Common myeloid progenitor, CD34-positive (primary cell): ENCODE measurements at regions not wholly inside any gene's neighbourhood (a gene's known extent, or its start where the extent isn't known, plus 50 kb on each side); places are given as distances from the start of the nearest gene placed in this dataset.

Experiments used
- CTCF ChIA-PET: fragments of 350-600 bp; sonication (Branson Sonifier 250); formaldehyde crosslinking; loops from one replicate; lab custom pipeline; 2021; ENCODE audit warnings: antibody characterized with exemption; lab: Charles Lee
- POLR2A ChIA-PET: fragments of 350-600 bp; sonication (Branson Sonifier 250); formaldehyde crosslinking; loops from one replicate; lab custom pipeline; 2021; ENCODE audit warnings: antibody characterized with exemption; lab: Charles Lee
- DNase-seq, 3 donors: peaks; one replicate each; pipeline versions ENCODE4 v3.0.0 to v3.0.0-alpha.2; 2013
- H3K27ac ChIP-seq, 2 experiments: 1 replicate in 1 of 2; 2 replicates in 1 of 2; pipeline ENCODE4 v1.7.0; 2013; ENCODE audit warnings: inconsistent platforms in 2 of 2, low read length in 2 of 2, mild to moderate bottlenecking in 2 of 2, low read depth in 1 of 2, moderate library complexity in 1 of 2; ENCODE audit not compliant: severe bottlenecking in 2 of 2, insufficient read depth in 1 of 2, poor library complexity in 1 of 2
- H3K27me3 ChIP-seq, 5 experiments: replicated peaks in 2 of 5; 1 replicate in 3 of 5; 2 replicates in 2 of 5; pipeline versions ENCODE4 v1.6.1 to v1.7.0; 2013; ENCODE audit warnings: low read length in 4 of 5, mild to moderate bottlenecking in 2 of 5, moderate library complexity in 2 of 5, inconsistent platforms in 1 of 5; ENCODE audit not compliant: insufficient read depth in 5 of 5, control insufficient read depth in 4 of 5
- H3K36me3 ChIP-seq, 4 experiments: 1 replicate in 2 of 4; 2 replicates in 2 of 4; pipeline versions ENCODE4 v1.6.1 to v1.7.0; 2013; ENCODE audit warnings: low read length in 3 of 4, control low read depth in 1 of 4, mild to moderate bottlenecking in 1 of 4; ENCODE audit not compliant: control insufficient read depth in 4 of 4, insufficient read depth in 4 of 4
- H3K4me1 ChIP-seq, 4 experiments: 1 replicate in 3 of 4; 2 replicates in 1 of 4; pipeline versions ENCODE4 v1.6.1 to v1.7.1; 2013; ENCODE audit warnings: low read length in 3 of 4, mild to moderate bottlenecking in 3 of 4, control low read depth in 1 of 4, inconsistent platforms in 1 of 4, moderate library complexity in 1 of 4; ENCODE audit not compliant: control insufficient read depth in 4 of 4, insufficient read depth in 4 of 4; ENCODE audit errors: control extremely low read depth in 1 of 4
- H3K4me3 ChIP-seq, 7 experiments: 1 replicate in 4 of 7; 2 replicates in 3 of 7; pipeline versions ENCODE4 v1.5.1 to v1.7.0; 2013; ENCODE audit warnings: mild to moderate bottlenecking in 7 of 7, low read length in 6 of 7, moderate library complexity in 6 of 7, inconsistent platforms in 2 of 7, low read depth in 2 of 7, control low read depth in 1 of 7; ENCODE audit not compliant: insufficient read depth in 4 of 7, control insufficient read depth in 1 of 7; ENCODE audit errors: extremely low read depth in 1 of 7
- H3K9me3 ChIP-seq, 5 experiments: 1 replicate in 4 of 5; 2 replicates in 1 of 5; pipeline versions ENCODE4 v1.6.1 to v1.7.1; 2013; ENCODE audit warnings: low read length in 4 of 5, mild to moderate bottlenecking in 2 of 5, inconsistent platforms in 1 of 5, low read depth in 1 of 5, moderate library complexity in 1 of 5; ENCODE audit not compliant: control insufficient read depth in 4 of 5, insufficient read depth in 2 of 5; ENCODE audit errors: control extremely low read depth in 1 of 5
- WGBS: methylation state at CpG from one replicate; pipeline ENCODE4 v1.1.5; 2013; ENCODE audit not compliant: insufficient coverage; 5-methylcytosine and 5-hydroxymethylcytosine counted together

DNA sequence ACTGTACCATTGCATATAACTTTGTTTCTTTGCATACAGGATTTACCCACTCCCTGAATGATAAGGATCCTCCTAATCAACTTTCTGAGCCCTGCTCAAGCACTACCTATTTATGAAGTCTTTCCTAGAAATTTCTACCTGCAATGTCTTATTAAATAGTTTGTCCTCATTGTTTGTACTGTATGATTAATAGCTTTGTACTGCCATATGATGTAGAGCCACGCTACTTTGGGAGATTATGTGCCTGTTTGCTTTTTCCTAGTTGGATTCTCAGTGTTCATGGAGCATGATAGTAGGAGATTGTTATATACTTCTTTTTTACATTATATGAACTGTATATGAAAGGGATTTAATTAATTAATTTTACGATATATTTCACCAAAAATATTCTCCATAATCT is 327.1 kb upstream of the GALNT5 start:
- peaks cover 0 to 11% (median 4%) of the 10 kb centered on the region in 5 experiments for H3K9me3 ChIP-seq
- ChIA-PET POLR2A (no interaction called here), CTCF (no interaction called here)
- WGBS, result no CpG with 5 or more reads among the region's 2 CpGs
- no peaks in the 10 kb centered on the region for H3K36me3 ChIP-seq
- no peak for DNase-seq
- no peak overlapping the region for H3K27ac ChIP-seq
- peaks cover 0 to 5% (median 0%) of the 10 kb centered on the region in 5 experiments for H3K27me3 ChIP-seq
- H3K4me3 ChIP-seq, result no peak overlapping the region
- no peaks in the 10 kb centered on the region for H3K4me1 ChIP-seq

GRCh38 chr2:156933645-156934225 is 323.8 kb upstream of the GALNT5 start:
- no peaks in the 10 kb centered on the region for H3K36me3 ChIP-seq
- no peak overlapping the region for H3K4me3 ChIP-seq
- no peak overlapping the region for H3K27ac ChIP-seq
- ChIA-PET POLR2A (no interaction called here), CTCF (no interaction called here)
- WGBS, result 88% methylated on average over 2 of the region's 3 CpGs
- peaks cover 0 to 3% (median 0%) of the 10 kb centered on the region in 5 experiments for H3K27me3 ChIP-seq
- no peaks in the 10 kb centered on the region for H3K9me3 ChIP-seq
- no peaks in the 10 kb centered on the region for H3K4me1 ChIP-seq
- no peak for DNase-seq

- Histone ChIP-seq H3K27me3 (peaks cover 0 to 1% (median 0%) of the 10 kb centered on the region in 5 experiments), H3K4me3 (no peak overlapping the region), H3K9me3 (peaks cover 0 to 1% (median 0%) of the 10 kb centered on the region in 5 experiments), H3K4me1 (no peaks in the 10 kb centered on the region), H3K36me3 (no peaks in the 10 kb centered on the region), H3K27ac (no peak overlapping the region)
- 93% methylated on average over 4 of the region's 5 CpGs for WGBS
- DNase-seq, result no peak
- POLR2A ChIA-PET, result interaction anchor here (0.6 kb wide), 1 partner anchor 353 kb away, joined by 3 read pairs; no protein-coding TSS in a partner anchor
- CTCF ChIA-PET, result no interaction called here
Observed at GRCh38 chr2:156935616-156936015, 321.9 kb upstream of the GALNT5 start.

GRCh38 chr2:156937430-156937829 is 320.1 kb upstream of the GALNT5 start:
- Histone ChIP-seq H3K27me3 (peaks cover 0 to 1% (median 0%) of the 10 kb centered on the region in 5 experiments), H3K9me3 (peaks cover 0 to 1% (median 0%) of the 10 kb centered on the region in 5 experiments), H3K4me1 (no peaks in the 10 kb centered on the region), H3K27ac (no peak overlapping the region), H3K4me3 (no peak overlapping the region), H3K36me3 (no peaks in the 10 kb centered on the region)
- POLR2A ChIA-PET, result no interaction called here
- DNase-seq, result no peak
- CTCF ChIA-PET, result interaction anchor here (0.6 kb wide), 1 partner anchor 281 kb away, joined by 3 read pairs; no protein-coding TSS in a partner anchor
- no CpG with 5 or more reads among the region's 1 CpG for WGBS

DNA sequence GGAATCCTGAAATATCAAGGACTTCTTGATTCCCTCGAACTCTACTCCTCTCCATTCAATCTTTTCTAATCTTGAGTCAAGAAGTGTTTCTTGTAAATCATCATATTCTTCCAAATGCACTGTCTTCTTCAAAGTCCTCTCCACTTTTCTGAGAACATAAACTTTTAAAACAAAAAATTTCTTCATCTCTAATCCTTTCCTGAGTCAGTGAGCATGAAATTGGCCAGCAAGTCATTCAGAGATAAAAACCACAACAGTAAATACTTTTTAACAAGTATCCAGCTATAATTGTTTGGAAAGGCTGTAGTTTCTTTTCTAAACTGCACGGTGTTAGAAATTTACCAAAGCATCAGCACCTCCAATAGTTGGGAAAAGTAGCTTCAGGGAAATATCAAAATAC is 312.6 kb upstream of the GALNT5 start:
- H3K27ac ChIP-seq, result no peak overlapping the region
- H3K4me3 ChIP-seq, result no peak overlapping the region
- H3K36me3 ChIP-seq, result no peaks in the 10 kb centered on the region
- H3K9me3 ChIP-seq, result no peaks in the 10 kb centered on the region
- no peak for DNase-seq
- H3K4me1 ChIP-seq, result no peaks in the 10 kb centered on the region
- ChIA-PET POLR2A (no interaction called here), CTCF (interaction anchor here (1.0 kb wide), 1 partner anchor 37 kb away, joined by 3 read pairs; no protein-coding TSS in a partner anchor)
- 100% methylated on average over 1 of the region's 2 CpGs for WGBS
- no peaks in the 10 kb centered on the region for H3K27me3 ChIP-seq

DNA sequence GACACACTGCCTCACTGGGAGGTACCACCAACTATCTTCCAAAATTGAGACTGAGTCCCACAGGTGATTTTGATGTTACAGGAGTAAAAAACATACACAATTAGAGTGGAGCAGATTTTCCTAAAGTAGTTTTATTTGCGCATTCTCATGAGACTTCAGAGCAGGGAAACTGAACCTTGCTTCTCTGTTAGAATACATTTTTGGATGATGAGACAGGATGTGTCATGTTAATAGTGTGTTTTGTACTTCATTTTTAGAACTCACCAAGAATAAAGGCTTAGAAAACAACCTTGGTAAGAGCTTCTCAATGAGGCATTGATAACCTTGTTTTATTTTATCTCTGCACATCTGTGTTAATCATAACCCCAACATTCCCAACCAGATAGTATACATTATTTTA is 310.2 kb upstream of the GALNT5 start:
- CTCF ChIA-PET, result no interaction called here
- Histone ChIP-seq H3K4me3 (no peak overlapping the region), H3K4me1 (no peaks in the 10 kb centered on the region), H3K36me3 (no peaks in the 10 kb centered on the region), H3K27ac (no peak overlapping the region), H3K27me3 (no peaks in the 10 kb centered on the region), H3K9me3 (peaks cover 0 to 4% (median 0%) of the 10 kb centered on the region in 5 experiments)
- DNase-seq, result no peak
- POLR2A ChIA-PET, result no interaction called here
- 100% methylated on average over 1 of the region's 1 CpG for WGBS

- no peaks in the 10 kb centered on the region for H3K27me3 ChIP-seq
- H3K36me3 ChIP-seq, result no peaks in the 10 kb centered on the region
- DNase-seq, result no peak
- ChIA-PET CTCF (no interaction called here), POLR2A (no interaction called here)
- peaks cover 1 to 20% (median 14%) of the 10 kb centered on the region in 5 experiments for H3K9me3 ChIP-seq
- no peak overlapping the region for H3K4me3 ChIP-seq
- H3K27ac ChIP-seq, result no peak overlapping the region
- 100% methylated on average over 1 of the region's 1 CpG for WGBS
- H3K4me1 ChIP-seq, result no peaks in the 10 kb centered on the region
Observed at GRCh38 chr2:156955701-156956100, 301.8 kb upstream of the GALNT5 start.
